Karpas-422 (cell line): ENCODE measurements at regions not wholly inside any gene's neighbourhood (a gene's known extent, or its start where the extent isn't known, plus 50 kb on each side); places are given as distances from the start of the nearest gene placed in this dataset.

Experiments
- DNase-seq: peaks from one replicate; pipeline ENCODE4 v3.0.0-alpha.2; 2015
- H2AFZ ChIP-seq: fragments of 200-600 bp; sonication (generic); 2 replicates; pipeline ENCODE4 v1.6.1; 2014; ENCODE audit warnings: antibody characterized with exemption, low read length, mixed read lengths
- H3K27ac ChIP-seq: fragments of 200-600 bp; sonication (generic); 2 replicates; pipeline ENCODE4 v1.5.1; 2014; ENCODE audit warnings: mild to moderate bottlenecking, low read length, moderate library complexity
- H3K27me3 ChIP-seq: fragments of 200-600 bp; sonication (generic); 2 replicates; pipeline ENCODE4 v1.6.1; 2014; ENCODE audit warnings: low read length, mixed read lengths
- H3K36me3 ChIP-seq: fragments of 200-600 bp; sonication (generic); 2 replicates; pipeline ENCODE4 v1.6.1; 2014; ENCODE audit warnings: low read length, mixed read lengths; ENCODE audit not compliant: insufficient read depth
- H3K4me1 ChIP-seq: fragments of 200-600 bp; sonication (generic); 2 replicates; pipeline ENCODE4 v1.6.1; 2014; ENCODE audit warnings: mild to moderate bottlenecking, low read length, mixed read lengths
- H3K4me2 ChIP-seq: fragments of 200-600 bp; sonication (generic); 2 replicates; pipeline ENCODE4 v1.6.1; 2014; ENCODE audit warnings: low read length, low read depth, mild to moderate bottlenecking; ENCODE audit not compliant: poor library complexity, severe bottlenecking
- H3K4me3 ChIP-seq: fragments of 200-600 bp; sonication (generic); 2 replicates; pipeline ENCODE4 v1.5.1; 2014; ENCODE audit warnings: mild to moderate bottlenecking, antibody characterized with exemption, low read length, mixed read lengths
- H3K79me2 ChIP-seq: fragments of 200-600 bp; sonication (generic); 2 replicates; pipeline ENCODE4 v1.6.1; 2014; ENCODE audit warnings: mild to moderate bottlenecking, low read length, mixed read lengths
- H3K9ac ChIP-seq: fragments of 200-600 bp; sonication (generic); 2 replicates; pipeline ENCODE4 v1.6.0; 2014; ENCODE audit warnings: low read length
- H3K9me2 ChIP-seq: fragments of 200-600 bp; sonication (generic), shearing (Covaris generic); replicated peaks from 2 replicates; pipeline ENCODE4 v1.6.0; 2014; ENCODE audit warnings: mild to moderate bottlenecking, low read length, moderate library complexity; ENCODE audit not compliant: insufficient read depth
- H3K9me3 ChIP-seq: fragments of 300-700, 200-600 bp; sonication (generic); 2 replicates; pipeline ENCODE4 v1.6.1; 2014; ENCODE audit warnings: low read length, mixed read lengths
- H4K20me1 ChIP-seq: fragments of 200-600 bp; sonication (generic); 2 replicates; pipeline ENCODE4 v1.6.1; 2014; ENCODE audit warnings: mild to moderate bottlenecking, antibody characterized with exemption, low read length, low read depth; ENCODE audit not compliant: insufficient read depth

- Histone ChIP-seq H3K27me3 (no peaks in the 10 kb centered on the region), H3K9ac (no peak overlapping the region), H4K20me1 (no peaks in the 10 kb centered on the region), H3K27ac (no peak overlapping the region), H3K4me2 (no peak overlapping the region), H3K9me2 (0 out of 2 replicates have a peak, but pooled peaks cover 3% of the 10 kb centered on the region), H3K36me3 (no peaks in the 10 kb centered on the region), H3K4me3 (no peak overlapping the region), H3K9me3 (no peaks in the 10 kb centered on the region), H3K4me1 (no peaks in the 10 kb centered on the region), H3K79me2 (no peaks in the 10 kb centered on the region), H2AFZ (no peak overlapping the region)
- no peak for DNase-seq
Observed at GRCh38 chr18:44143072-44143471, 537.6 kb upstream of the SETBP1 start.

- H3K4me2 ChIP-seq, result no peak overlapping the region
- H3K4me3 ChIP-seq, result no peak overlapping the region
- no peak overlapping the region for H3K9ac ChIP-seq
- H4K20me1 ChIP-seq, result no peaks in the 10 kb centered on the region
- DNase-seq, result no peak
- no peaks in the 10 kb centered on the region for H3K79me2 ChIP-seq
- no peak overlapping the region for H2AFZ ChIP-seq
- H3K9me2 ChIP-seq, result no peaks in the 10 kb centered on the region
- H3K4me1 ChIP-seq, result no peaks in the 10 kb centered on the region
- H3K27ac ChIP-seq, result no peak overlapping the region
- no peaks in the 10 kb centered on the region for H3K27me3 ChIP-seq
- no peaks in the 10 kb centered on the region for H3K36me3 ChIP-seq
- no peaks in the 10 kb centered on the region for H3K9me3 ChIP-seq
Observed at GRCh38 chr18:44149706-44150105, 531.0 kb upstream of the SETBP1 start.

GRCh38 chr18:44153981-44154380 lies 526.7 kb upstream of the SETBP1 start:
- Histone ChIP-seq H3K4me3 (no peak overlapping the region), H3K27ac (no peak overlapping the region), H3K79me2 (no peaks in the 10 kb centered on the region), H3K9ac (no peak overlapping the region), H2AFZ (no peak overlapping the region), H3K9me2 (no peaks in the 10 kb centered on the region), H3K4me1 (no peaks in the 10 kb centered on the region), H3K4me2 (no peak overlapping the region), H3K9me3 (no peaks in the 10 kb centered on the region), H4K20me1 (no peaks in the 10 kb centered on the region), H3K27me3 (no peaks in the 10 kb centered on the region), H3K36me3 (no peaks in the 10 kb centered on the region)
- DNase-seq, result no peak

- no peak overlapping the region for H3K9ac ChIP-seq
- no peaks in the 10 kb centered on the region for H3K4me1 ChIP-seq
- H3K27ac ChIP-seq, result no peak overlapping the region
- no peaks in the 10 kb centered on the region for H3K9me3 ChIP-seq
- no peak overlapping the region for H2AFZ ChIP-seq
- no peak overlapping the region for H3K4me3 ChIP-seq
- no peak overlapping the region for H3K4me2 ChIP-seq
- H3K79me2 ChIP-seq, result no peaks in the 10 kb centered on the region
- no peaks in the 10 kb centered on the region for H4K20me1 ChIP-seq
- no peaks in the 10 kb centered on the region for H3K36me3 ChIP-seq
- no peak for DNase-seq
- no peaks in the 10 kb centered on the region for H3K27me3 ChIP-seq
- H3K9me2 ChIP-seq, result no peaks in the 10 kb centered on the region
Observed at GRCh38 chr18:44156126-44156525, 524.6 kb upstream of the SETBP1 start.

GRCh38 chr18:44156776-44157335 lies 523.8 kb upstream of the SETBP1 start:
- Histone ChIP-seq H2AFZ (no peak overlapping the region), H3K79me2 (no peaks in the 10 kb centered on the region), H3K4me3 (no peak overlapping the region), H4K20me1 (no peaks in the 10 kb centered on the region), H3K27me3 (no peaks in the 10 kb centered on the region), H3K9me2 (no peaks in the 10 kb centered on the region), H3K36me3 (no peaks in the 10 kb centered on the region), H3K4me2 (no peak overlapping the region), H3K9ac (no peak overlapping the region), H3K27ac (no peak overlapping the region), H3K9me3 (no peaks in the 10 kb centered on the region), H3K4me1 (no peaks in the 10 kb centered on the region)
- no peak for DNase-seq

- no peaks in the 10 kb centered on the region for H3K4me1 ChIP-seq
- H3K36me3 ChIP-seq, result no peaks in the 10 kb centered on the region
- H3K27me3 ChIP-seq, result no peaks in the 10 kb centered on the region
- H3K9me3 ChIP-seq, result no peaks in the 10 kb centered on the region
- no peak overlapping the region for H3K9ac ChIP-seq
- H3K9me2 ChIP-seq, result no peaks in the 10 kb centered on the region
- no peak for DNase-seq
- no peak overlapping the region for H3K4me2 ChIP-seq
- no peaks in the 10 kb centered on the region for H3K79me2 ChIP-seq
- no peak overlapping the region for H3K27ac ChIP-seq
- no peak overlapping the region for H2AFZ ChIP-seq
- no peak overlapping the region for H3K4me3 ChIP-seq
- no peaks in the 10 kb centered on the region for H4K20me1 ChIP-seq
Observed at GRCh38 chr18:44170208-44170880, 510.3 kb upstream of the SETBP1 start.

- Histone ChIP-seq H3K4me2 (no peak overlapping the region), H3K9me2 (no peaks in the 10 kb centered on the region), H3K9me3 (no peaks in the 10 kb centered on the region), H4K20me1 (no peaks in the 10 kb centered on the region), H3K9ac (no peak overlapping the region), H3K4me3 (no peak overlapping the region), H2AFZ (no peak overlapping the region), H3K27me3 (no peaks in the 10 kb centered on the region), H3K79me2 (no peaks in the 10 kb centered on the region), H3K27ac (no peak overlapping the region), H3K36me3 (no peaks in the 10 kb centered on the region), H3K4me1 (no peaks in the 10 kb centered on the region)
- no peak for DNase-seq
Observed at GRCh38 chr18:44171301-44171700, 509.4 kb upstream of the SETBP1 start.

GRCh38 chr18:44175891-44176290 lies 504.8 kb upstream of the SETBP1 start:
- Histone ChIP-seq H3K27ac (no peak overlapping the region), H3K79me2 (no peaks in the 10 kb centered on the region), H3K4me2 (no peak overlapping the region), H3K4me1 (no peaks in the 10 kb centered on the region), H3K9me2 (no peaks in the 10 kb centered on the region), H3K4me3 (no peak overlapping the region), H3K27me3 (no peaks in the 10 kb centered on the region), H3K9me3 (no peaks in the 10 kb centered on the region), H2AFZ (no peak overlapping the region), H3K36me3 (no peaks in the 10 kb centered on the region), H3K9ac (no peak overlapping the region), H4K20me1 (no peaks in the 10 kb centered on the region)
- DNase-seq, result no peak
